HK-2 (cell line): ENCODE measurements at regions not wholly inside any gene's neighbourhood (a gene's known extent, or its start where the extent isn't known, plus 50 kb on each side); places are given as distances from the start of the nearest gene placed in this dataset.
"Not testable (repeated sequence)": the region's sequence is repeated elsewhere in the genome, so short reads cannot be mapped to it uniquely, and the experiment has no call there.

ENCODE experiments used
- DNase-seq: peaks from one replicate; pipeline ENCODE4 v3.0.0-alpha.2; 2018; ENCODE audit not compliant: unreplicated experiment

DNA sequence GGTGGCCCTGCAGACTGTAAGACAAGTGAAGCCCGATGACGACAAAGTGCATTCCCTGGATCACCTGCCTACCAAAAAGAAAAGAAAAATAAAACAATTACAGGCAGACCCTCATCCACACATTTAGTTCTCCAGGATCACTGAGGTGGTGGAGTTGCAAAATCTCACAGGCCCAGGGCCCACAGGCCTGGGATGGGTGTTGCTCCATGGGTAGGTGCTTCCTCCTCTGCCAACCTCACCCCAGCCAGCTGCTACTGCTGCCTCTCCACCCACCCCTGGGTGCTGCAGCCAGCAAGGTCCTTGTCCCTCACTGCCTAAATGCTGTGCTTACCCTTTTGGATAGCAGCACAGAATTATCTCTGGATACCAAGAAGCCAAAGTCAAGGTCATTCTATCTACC is 146.4 kb upstream of the GALNT2 start:
- no peak for DNase-seq

DNA sequence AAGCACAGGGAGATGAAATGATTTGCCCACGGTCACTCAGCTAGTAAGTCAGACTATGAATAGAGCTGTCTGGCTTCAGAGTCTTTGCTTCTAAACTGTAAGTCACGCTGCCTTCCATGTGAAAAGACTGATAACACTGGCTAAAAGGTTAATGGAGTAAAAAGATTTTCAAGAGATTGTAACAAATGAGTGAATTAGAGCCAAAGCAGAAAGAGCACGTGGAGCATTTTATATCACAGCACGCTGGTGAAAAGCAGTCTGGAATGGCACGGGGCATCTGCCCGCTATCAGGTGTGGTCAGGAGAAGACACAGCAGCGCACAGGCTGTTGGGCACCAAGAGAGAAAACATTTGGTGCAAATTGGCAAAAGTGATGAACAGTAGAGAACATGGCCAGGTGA is 144.8 kb upstream of the GALNT2 start:
- DNase-seq, result no peak

DNA sequence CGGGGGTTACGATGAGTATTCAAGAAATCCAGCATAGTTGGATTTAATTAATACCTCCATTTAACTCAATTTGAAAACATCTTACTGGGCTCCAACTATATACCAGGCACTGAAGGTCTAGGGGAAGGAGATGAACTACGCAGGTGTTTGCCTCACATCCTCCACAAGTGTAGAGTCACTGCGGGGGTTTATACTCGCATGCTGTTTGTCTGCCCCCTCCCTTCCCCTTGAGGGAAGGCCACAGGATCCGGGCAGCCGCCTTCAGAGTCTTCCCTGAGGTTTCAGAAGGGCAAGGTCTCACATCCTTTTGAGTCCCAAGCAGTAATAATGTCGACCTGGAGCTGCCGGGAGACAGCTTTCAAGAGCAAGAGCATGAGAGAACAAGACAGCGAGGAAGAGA is 142.4 kb upstream of the GALNT2 start:
- DNase-seq, result no peak

DNA sequence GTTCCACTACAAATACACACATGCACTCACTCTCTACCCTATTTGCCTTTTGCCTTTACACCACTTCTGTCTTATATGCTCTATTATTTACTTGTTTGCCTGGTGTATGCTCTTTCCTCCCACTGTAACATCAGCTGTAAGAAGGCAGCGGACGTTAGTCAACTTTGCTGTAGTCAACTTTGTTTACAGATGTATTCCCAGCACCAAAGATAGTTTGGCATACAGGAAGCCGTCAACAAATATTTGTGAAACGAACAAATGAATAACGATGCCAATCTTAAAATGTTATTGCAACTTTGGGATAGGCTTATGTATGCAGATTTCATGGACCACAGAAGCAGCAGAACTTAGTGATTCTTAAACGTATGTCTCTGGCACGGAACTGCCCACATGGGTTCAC is 138.3 kb upstream of the GALNT2 start:
- no peak for DNase-seq

DNA sequence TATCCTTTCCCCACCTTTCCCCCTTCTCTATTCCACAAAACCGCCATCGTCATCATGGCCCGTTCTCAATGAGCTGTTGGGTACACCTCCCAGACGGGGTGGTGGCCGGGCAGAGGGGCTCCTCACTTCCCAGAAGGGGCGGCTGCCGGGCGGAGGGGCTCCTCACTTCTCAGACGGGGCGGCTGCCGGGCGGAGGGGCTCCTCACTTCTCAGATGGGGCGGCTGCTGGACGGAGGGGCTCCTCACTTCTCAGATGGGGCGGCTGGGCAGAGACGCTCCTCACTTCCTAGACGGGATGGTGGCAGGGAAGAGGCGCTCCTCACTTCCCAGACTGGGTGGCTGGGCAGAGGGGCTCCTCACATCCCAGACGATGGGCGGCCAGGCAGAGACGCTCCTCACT is 135.3 kb upstream of the GALNT2 start:
- not testable (repeated sequence) for DNase-seq

DNA sequence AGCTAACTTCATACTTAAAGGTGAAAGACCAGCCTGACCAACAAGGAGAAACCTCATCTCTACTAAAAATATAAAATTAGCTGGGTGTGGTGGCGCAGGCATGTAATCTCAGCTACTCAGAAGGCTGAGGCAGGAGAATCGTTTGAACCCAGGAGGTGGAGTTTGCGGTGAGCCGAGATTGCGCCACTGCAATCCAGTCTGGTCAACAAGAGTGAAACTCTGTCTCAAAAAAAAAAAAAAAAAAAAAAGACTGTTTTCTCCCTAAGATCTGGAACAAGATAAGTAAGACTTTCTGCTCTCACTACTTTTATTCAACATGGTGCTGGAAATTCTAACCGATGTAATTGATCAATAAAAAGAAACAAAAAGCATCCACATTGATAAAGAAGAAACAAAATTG is 131.9 kb upstream of the GALNT2 start:
- not testable (repeated sequence) for DNase-seq

DNA sequence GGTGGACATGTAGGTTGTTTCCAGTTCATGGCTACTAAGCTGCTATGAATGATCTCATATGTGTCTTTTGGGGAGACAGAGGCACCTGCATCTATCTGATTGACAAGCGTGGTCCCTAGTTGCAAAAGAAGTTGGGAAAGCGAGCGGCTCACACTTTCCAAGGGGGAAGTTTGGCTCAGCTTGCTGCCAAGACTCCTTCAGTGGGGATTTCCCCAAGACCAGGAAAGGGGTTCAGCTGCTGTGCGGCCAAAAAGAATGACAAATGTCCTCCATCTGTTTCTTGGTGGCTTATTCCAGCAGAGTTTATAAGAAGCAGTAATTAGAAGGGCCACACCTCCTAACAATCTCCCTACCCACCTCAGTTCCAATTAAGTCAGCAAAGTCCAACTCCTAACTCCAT is 128.5 kb upstream of the GALNT2 start:
- DNase-seq, result no peak

DNA sequence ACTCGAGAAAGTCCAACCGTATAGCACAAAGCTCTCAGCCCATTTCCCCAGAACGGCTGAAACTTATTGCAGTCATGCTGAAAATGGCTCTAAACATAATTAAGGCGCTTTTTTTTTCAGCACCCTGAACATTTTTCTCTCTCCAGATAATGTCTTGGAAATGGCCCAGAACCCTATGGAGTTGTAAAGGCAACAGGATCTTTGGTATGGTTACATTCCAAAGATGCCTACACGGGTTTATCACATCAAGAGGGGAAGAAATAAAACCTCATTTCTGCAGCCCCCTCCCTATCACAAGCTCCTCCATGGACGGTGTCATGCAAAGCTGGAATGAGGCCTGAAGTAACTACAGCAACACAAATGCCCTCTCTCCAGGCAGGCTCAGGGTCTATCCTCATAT is 126.4 kb upstream of the GALNT2 start:
- DNase-seq, result no peak

DNA sequence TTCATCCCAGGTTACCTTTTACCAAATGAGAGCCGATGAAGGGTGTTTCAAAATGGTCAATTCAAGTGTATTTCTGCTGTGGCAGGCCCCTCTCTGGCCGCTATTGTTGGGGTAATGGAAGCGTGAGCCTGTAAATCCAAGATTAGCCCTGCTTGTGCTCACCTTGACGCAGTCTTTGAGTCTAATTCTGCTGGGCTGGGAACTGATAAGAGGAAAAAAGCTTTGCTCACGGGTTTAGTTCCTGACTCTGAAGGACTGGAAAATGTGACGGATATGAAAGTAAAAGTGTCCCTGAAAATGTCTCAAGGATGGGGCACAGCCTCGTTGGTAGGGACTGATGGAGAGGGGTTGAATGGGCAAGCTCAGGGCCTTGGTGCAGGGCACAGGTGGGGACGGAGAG is 125.9 kb upstream of the GALNT2 start:
- DNase-seq, result no peak

DNA sequence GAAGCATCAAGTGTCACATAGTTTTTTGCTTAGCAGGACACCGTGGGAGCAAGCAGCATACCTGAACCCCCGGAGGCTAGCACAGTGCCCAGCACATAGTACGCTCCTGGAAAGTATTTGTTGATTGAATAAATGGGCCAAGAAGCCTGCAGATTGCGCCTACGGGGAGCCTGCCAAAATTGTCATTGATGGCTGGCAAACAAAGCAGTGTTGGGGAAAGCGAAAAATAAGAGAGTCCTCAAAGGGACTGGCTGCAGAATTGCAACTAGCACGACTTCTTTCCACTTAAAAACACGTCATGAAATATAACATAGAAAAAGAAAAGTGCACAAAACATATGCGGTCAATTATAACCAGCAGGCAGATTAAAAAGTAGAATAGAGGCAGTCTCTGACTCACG is 125.2 kb upstream of the GALNT2 start:
- DNase-seq, result no peak

DNA sequence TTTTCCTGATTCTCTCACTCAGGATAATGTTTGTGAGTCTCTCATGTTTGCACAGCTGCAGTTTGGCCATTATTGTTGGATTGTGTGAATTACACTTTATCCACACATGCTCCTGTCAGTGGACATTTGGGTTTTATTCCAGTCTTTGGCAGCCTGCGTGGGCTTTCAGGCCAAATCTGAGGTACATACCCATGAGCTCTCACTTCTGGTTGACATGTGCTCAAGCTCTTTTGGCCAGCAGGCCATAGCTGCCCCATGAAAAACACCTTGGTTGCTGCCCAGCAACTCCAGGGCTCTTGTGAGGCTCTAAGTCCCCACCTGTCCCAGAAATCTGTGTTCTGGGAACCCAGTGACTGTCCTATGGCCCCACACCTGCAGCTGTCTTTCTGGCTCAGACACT is 124.5 kb upstream of the GALNT2 start:
- DNase-seq, result no peak

DNA sequence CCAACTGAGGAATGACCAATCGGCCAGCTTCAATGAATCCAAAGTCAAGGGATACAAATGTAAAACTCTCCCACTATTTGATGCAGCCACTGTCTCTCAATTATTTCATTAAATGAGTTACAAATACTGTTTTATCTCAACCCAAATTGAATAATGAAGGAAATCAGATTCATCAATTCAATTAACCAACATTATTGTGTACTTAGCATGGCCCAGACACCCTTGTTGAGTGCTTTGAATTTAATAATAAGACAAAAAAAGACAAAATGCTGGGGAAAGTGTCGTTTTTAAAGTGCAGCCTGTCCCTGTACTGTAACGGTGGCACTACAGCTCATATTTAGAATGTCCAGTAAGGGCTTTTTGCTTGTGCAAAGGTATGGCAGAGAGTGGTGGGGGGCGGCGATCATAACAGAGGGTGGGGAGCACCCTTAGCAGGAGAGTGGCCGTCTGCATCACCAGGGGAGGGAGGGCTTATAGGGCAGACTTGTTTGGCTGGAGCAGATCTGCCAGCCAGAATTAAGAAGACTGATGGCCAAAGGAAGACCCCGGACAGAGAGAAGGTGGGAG is 123.8 kb upstream of the GALNT2 start:
- no peak for DNase-seq

DNA sequence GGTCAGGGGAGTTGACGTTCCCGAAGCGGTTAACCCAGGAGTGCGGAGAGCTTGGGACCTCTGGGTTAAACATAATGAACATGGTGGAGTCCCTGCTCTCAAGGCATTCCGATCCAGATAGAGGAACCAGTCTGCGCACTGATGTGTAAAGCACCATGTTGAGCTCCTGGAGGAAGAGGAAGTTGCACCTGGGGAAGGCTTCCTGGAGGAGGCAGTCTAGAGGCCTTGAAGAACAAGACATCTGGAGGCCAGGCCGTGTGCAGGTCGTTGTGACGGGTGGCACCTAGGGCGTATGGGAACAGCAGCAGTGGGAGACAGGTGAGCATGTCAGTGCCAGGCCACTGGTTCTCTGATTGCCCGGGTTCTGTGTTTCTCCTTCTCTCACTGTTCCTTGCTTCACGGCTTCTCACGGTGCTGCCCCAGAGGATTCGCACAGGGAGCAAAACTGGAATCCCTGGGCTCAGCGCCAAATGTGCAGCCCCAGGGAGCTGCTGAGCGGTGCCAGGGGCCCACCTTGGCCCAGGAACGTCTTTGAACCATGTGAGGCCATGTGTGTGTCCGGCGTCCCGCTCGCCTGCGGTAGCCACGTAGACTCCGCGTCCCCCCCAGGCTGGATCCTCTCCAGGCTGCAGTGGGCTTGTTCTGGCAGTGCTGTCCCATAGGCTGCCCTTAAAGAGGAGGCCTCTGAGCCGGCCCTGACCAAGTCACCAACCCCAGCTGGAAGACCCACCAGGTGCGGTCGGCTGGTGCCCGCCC is 122.9 kb upstream of the GALNT2 start:
- no peak for DNase-seq

DNA sequence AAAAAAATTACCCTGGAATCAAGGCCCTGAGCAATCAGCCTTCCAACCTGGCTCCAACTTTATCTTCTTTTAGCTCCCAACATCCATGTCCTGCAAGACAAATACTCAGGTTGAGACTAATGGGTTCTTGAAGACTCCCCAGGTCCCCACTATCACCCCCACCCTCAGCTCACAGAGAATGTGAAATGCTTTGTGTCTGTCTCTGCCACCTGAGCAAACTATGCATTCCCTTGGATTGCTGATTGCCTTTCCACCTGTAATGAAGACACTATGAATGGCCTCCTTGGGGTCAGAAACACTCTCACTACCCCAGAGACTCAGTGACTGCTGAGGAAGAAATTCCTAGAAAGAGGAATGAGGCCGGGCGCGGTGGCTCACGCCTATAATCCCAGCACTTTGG is 121.2 kb upstream of the GALNT2 start:
- no peak for DNase-seq

DNA sequence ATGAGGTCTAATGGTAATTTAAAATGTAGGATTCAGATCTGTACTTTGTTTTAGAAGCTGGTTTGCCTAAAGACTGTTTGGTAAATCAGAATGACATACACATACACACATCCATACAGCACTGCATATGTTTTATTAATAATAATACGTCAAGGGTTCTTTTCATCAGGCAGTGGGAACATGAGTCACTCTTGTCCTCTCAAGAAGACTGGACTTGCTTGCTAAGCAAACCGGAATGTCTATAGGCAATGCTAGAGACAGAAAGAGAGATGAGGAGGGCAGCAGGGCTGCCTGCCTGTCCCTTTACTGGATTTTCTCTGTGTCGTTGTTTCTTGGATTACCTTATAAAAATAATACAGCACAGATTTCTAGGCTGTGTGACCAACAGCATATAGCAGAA is 119.1 kb upstream of the GALNT2 start:
- DNase-seq, result no peak

DNA sequence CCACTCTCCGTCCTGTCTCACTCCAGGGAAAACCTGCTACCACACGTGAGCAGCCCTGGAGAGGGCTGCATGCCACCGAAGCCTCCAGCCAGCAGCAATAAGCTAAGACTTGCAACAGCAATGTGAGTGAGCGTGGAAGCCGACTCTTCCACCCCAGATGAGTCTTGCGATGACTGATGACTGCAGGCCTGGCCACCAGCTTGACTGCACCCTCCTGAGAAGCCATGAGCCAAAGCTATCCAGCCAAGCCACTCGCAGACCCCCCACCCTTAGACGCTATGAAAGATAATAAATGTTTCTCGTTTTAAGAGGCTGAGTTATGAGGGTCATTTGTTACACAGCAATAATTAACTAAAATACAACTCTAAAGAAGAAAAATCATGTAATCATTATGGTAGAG is 118.6 kb upstream of the GALNT2 start:
- no peak for DNase-seq

DNA sequence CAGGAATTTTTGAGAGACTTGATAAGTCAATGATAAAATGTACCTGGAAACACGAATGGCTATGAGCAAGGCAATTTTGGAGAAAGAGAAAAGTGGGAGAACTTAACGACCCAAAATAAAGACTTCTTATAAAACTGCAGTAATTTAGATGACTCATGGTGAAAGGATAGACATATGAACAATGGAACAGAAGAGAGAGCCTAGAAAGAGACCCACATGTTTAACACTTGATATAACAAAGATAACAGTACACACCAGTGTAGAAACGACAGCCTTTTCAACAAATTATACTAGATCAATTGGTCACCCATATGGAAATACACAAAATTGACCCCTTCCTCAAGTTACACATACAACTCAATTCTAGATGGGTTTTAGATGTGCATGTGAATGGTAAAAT is 117.5 kb upstream of the GALNT2 start:
- no peak for DNase-seq

DNA sequence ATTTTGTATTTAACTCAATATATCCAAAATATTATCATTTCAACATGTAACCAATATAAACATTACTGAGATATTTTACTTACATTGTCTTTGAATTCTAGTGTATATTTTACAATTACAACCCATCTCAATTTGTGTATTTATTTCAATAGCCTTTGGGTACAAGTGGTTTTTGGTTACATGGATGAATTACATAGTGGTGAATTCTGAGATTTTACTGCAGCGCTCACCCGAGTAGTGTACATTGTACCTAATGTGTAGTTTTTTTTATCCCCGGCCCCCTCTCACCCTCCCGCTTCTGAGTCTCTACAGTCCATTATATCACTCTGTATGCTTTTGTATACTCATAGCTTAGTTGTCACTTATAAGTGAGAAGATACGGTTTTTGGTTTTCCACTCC is 117.0 kb upstream of the GALNT2 start:
- no peak for DNase-seq

DNA sequence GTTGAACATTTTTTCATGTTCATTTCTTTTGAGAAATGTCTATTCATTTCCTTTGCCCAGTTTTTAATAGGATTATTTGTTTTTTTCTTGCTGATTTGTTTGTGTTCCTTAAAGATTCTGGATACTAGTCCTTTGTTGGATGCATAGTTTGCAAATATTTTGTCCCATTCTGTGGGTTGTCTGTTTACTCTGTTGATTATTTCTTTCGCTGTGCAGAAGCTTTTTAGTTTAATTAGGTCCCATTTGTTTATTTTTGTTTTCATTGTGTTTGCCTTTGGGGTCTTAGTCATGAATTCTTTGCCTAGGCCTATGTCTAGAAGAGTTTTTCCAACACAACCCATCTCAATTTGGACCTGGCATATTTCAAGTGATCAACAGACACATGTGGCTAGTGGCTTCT is 116.1 kb upstream of the GALNT2 start:
- DNase-seq, result no peak

DNA sequence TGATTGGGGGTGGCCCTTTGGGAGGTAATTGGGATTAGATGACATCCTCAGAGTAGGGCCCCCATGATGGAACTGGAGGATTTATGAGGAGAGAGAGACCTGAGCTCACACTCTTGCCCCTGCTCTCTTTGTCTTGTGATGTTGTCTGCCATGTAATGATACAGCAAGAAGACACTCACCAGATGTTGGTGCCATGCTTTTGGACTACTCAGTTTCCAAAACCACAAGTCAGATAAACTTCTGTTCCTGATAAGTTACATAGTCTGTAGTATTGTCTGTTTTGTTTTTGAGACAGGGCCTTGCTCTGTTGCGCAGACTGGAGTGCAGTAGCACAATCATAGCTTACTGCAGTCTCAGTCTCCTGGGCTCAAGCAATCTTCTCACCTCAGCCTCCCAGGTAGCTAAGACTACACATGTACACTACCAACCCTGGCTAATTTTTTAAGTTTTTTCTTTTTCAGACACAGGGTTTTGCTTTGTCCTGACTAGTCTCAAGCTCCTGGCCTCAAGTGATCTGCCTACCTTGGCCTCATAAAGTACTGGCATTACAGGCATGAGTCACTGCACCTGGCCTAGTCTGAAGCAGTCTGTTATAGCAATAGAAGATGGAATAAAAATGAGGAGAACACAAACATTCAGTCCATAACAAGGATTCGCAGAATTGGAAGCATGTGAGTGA is 115.0 kb upstream of the GALNT2 start:
- DNase-seq, result no peak

DNA sequence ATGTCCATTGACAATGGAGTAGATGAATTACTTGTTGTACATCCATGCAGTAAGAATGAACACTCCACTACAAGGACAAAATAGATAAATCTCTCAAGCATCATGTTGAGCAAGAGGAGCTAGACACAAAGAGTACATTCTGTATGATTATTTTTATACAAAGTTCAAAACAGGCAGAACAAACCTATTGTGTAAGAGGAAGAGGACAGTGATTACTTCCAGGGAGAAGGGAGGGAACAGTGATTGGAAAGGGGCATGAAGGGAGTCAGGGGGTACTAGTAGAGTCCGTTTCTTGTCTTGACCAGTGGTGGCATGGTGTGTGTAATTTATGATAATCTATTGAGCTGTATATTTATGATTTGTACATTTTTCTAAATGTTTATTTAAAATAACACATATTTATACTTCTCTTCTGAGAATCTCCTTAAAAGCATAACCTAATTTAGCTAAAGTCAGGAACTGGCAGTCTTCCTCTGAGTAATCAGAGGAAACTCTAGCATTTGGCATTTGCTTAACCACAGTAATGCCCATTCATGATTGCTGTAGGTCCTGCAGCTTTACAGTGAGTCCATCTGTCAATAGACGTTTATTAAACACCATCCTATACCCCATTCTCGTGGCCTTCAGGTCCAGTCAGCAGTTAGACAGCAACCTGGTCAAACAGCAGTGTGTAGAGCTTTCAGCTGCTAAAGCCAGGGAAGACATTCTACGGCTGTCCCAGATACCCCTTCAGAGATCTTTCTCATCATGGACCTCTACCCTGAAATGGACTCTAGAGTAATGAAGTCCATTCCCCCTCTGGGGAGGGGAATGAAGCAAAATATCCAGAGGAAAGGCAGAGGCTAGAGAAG is 114.1 kb upstream of the GALNT2 start:
- no peak for DNase-seq

DNA sequence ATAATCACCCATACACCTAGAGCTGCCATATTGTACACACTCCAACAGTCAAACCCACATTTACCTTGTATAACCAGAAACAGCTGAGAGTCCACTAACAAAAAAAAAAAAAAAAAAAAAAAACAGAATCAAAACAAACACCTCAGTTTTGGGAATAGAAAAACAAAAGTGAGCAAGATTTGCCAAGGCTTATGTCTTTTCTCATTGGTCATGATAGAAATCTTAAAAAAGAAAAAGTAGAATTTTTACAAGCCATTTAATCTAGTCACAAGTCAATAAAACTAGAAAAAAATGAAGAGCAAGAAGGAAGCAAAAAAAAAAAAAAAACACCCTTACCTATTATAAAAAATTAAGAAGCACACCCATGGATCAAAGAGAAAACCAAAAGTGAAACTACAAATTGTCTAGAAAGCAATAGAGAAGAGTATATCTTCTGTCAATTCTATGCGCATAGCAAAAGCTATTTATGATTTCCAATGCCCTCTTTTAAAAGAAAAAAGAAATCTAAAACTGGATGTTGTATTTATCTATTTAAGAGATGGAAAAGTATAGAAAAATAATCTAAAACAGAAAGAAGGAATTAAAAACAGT is 113.2 kb upstream of the GALNT2 start:
- no peak for DNase-seq
